AG04449 (cell line): ENCODE measurements at regions not wholly inside any gene's neighbourhood (a gene's known extent, or its start where the extent isn't known, plus 50 kb on each side); places are given as distances from the start of the nearest gene placed in this dataset.

ENCODE experiments used
- CTCF ChIA-PET: fragments of 350-600 bp; formaldehyde crosslinking; extraction: SDS; loops from one replicate; lab custom pipeline; 2021; ENCODE audit warnings: antibody characterized with exemption; lab: Yijun Ruan, JAX
- POLR2A ChIA-PET: fragments of 400-600, 350-600 bp; formaldehyde crosslinking; extraction: SDS; loops from one replicate; lab custom pipeline; 2020; ENCODE audit warnings: antibody characterized with exemption, inconsistent platforms; lab: Yijun Ruan, JAX
- DNase-seq: peaks from one replicate; pipeline ENCODE4 v3.0.0-alpha.2; 2010; ENCODE audit warnings: low read depth, low spot score
- H3K4me3 ChIP-seq: 2 replicates; pipeline ENCODE4 v1.5.1; 2011; ENCODE audit warnings: low read depth, mild to moderate bottlenecking, control low read depth, low read length
- TF ChIP-seq, protein P1 (sequence below): IDR thresholded peaks from one replicate; pipeline ENCODE4 v1.5.1; 2011; ENCODE audit warnings: mild to moderate bottlenecking, moderate library complexity, low read length, control low read depth, inconsistent platforms; ENCODE audit not compliant: insufficient read depth; ENCODE audit errors: missing control alignments

DNA sequence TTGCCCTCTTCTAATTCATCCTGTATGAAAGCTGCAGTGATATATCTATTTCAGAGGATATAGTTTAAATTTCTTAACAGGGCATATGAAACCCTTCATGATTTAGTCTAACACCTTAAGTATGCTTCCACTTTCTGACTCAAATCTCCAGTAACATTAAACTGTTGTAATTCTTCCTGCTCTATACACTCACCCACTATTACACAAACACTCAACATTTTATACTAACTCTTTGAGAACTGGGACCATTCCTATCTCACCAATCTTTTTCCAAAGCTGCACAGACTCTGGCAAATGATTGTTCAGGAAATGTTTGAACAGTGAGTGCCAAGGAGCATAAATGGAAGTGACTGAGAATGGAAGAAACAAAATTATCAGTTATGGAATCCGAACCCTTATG, 560.4 kb upstream of the DPPA4 start:
- CTCF ChIA-PET = no interaction called here
- H3K4me3 ChIP-seq = no peak overlapping the region
- TF ChIP-seq, protein P1, sequence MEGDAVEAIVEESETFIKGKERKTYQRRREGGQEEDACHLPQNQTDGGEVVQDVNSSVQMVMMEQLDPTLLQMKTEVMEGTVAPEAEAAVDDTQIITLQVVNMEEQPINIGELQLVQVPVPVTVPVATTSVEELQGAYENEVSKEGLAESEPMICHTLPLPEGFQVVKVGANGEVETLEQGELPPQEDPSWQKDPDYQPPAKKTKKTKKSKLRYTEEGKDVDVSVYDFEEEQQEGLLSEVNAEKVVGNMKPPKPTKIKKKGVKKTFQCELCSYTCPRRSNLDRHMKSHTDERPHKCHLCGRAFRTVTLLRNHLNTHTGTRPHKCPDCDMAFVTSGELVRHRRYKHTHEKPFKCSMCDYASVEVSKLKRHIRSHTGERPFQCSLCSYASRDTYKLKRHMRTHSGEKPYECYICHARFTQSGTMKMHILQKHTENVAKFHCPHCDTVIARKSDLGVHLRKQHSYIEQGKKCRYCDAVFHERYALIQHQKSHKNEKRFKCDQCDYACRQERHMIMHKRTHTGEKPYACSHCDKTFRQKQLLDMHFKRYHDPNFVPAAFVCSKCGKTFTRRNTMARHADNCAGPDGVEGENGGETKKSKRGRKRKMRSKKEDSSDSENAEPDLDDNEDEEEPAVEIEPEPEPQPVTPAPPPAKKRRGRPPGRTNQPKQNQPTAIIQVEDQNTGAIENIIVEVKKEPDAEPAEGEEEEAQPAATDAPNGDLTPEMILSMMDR = no peak
- no peak for DNase-seq
- POLR2A ChIA-PET = no interaction called here

- no peak overlapping the region for H3K4me3 ChIP-seq
- ChIA-PET CTCF (no interaction called here), POLR2A (no interaction called here)
- no peak for DNase-seq
- TF ChIP-seq, protein P1 = no peak
Observed at GRCh38 chr3:109899925-109900324, 562.6 kb upstream of the DPPA4 start.

DNA sequence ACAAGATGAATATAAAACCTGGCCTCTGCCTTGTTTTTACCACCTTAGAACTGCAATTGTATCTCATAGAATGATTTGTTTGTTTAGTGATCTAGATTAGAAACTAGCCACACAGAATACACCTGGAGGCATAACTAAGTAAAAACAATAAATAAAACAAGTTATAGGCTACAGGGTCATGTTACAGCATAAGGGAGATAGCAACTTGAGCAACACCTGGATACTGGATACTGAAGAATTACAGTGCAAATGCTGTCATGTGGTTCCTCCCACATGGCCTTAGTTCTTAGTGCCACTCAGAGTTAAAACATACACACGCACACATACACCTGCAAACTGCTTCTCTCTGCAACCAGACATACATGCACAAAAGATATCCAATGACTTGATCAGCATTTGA, 563.4 kb upstream of the DPPA4 start:
- TF ChIP-seq, protein P1 = no peak
- POLR2A ChIA-PET = no interaction called here

DNA sequence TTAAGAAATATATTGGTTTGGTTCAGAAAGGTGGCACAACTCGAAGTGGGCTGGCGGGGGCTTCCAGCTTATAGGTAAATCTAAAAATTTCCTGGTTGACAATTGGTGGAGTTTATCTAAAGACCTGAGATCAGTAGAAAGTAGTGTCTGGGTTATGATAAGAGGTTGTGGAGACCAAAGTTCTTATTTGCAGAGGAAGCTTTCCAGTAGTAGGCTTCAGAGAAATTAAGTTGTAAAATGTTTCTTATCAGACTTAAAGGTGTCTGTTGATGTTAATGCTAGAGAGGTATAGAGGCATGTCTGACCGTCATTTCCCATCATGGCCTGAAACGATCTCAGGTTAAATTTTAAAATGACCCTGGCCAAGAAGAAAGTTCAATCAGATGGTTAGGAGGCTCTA, 565.2 kb upstream of the DPPA4 start:
- DNase-seq = no peak
- TF ChIP-seq, protein P1 = no peak
- no peak overlapping the region for H3K4me3 ChIP-seq
- CTCF ChIA-PET = no interaction called here
- POLR2A ChIA-PET = no interaction called here

More for the DNA sequence above, 563.4 kb upstream of the DPPA4 start:
- DNase-seq = no peak
- CTCF ChIA-PET = no interaction called here
- H3K4me3 ChIP-seq = no peak overlapping the region

DNA sequence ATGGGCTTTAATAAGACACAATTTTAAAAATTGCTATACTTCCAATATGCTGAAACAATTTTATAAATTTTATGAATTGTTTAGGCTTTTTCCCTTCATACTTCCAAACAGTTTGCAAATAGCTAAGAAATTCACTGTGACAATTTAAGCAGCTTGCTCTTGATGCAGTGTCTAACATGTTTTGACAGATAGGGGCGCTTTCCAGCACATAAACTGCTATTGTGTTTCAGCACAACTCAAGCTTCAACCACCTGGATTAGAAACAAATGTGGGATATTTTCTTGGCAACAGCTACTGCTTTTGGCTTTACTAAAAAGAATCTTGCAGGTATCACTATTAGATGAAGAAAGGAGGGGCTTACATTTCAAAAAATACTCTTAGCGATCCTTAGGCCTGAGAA, 565.8 kb upstream of the DPPA4 start:
- no peak overlapping the region for H3K4me3 ChIP-seq
- no peak for DNase-seq
- TF ChIP-seq, protein P1 = no peak
- POLR2A ChIA-PET = no interaction called here
- CTCF ChIA-PET = no interaction called here

DNA sequence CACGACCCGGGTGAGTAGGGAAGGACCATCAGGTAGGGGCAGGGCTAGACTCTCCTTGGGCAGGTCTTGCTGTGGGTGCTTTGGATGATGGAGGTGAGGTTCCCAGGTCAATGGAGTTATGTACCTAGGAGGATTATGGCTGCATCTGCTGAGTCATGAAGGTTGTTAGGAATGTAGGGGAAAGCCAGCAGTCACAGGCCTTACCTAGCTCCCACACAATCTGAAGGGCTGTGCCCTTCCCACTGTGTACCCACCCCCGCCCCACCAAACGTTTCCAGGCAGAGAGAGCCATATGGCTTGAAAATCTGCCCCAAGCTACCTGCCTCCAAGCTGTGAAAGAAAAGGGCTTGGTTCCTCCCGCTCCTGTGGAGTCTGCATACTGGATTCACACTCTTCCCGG, 573.4 kb upstream of the DPPA4 start:
- TF ChIP-seq, protein P1 = no peak
- ChIA-PET POLR2A (no interaction called here), CTCF (no interaction called here)
- no peak overlapping the region for H3K4me3 ChIP-seq
- DNase-seq = no peak
